Bronchial epithelial cell (primary cell): ENCODE measurements at regions not wholly inside any gene's neighbourhood (a gene's known extent, or its start where the extent isn't known, plus 50 kb on each side); places are given as distances from the start of the nearest gene placed in this dataset.

Experiments
- DNase-seq: peaks from one replicate; pipeline ENCODE4 v3.0.0-alpha.2; 2010; ENCODE audit warnings: low read depth
- FAIRE-seq: peaks from 2 replicates; lab custom pipeline; 2011; peaks lifted over from hg19 to GRCh38; lab: Jason Lieb, UNC
- H3K27me3 ChIP-seq: 2 replicates; pipeline ENCODE4 v1.5.1; 2011; ENCODE audit warnings: low read length; ENCODE audit not compliant: control insufficient read depth, insufficient read depth
- H3K36me3 ChIP-seq: 2 replicates; pipeline ENCODE4 v1.5.1; 2011; ENCODE audit warnings: low read length; ENCODE audit not compliant: control insufficient read depth, insufficient read depth
- H3K4me3 ChIP-seq: 2 replicates; pipeline ENCODE4 v1.5.1; 2011; ENCODE audit warnings: mild to moderate bottlenecking, low read depth, low read length, control low read depth
- CTCF ChIP-seq: IDR thresholded peaks from 2 replicates; pipeline ENCODE4 v1.5.1; 2011; ENCODE audit warnings: mild to moderate bottlenecking, moderate library complexity, low read length, control low read depth, inconsistent platforms; ENCODE audit not compliant: insufficient read depth, severe bottlenecking

- H3K4me3 ChIP-seq: no peak overlapping the region
- no peaks in the 10 kb centered on the region for H3K36me3 ChIP-seq
- no peak for TF ChIP-seq CTCF
- no peak for DNase-seq
- FAIRE-seq: no peak
- no peaks in the 10 kb centered on the region for H3K27me3 ChIP-seq
Measured at GRCh38 chr12:65536351-65536750, 257.9 kb downstream of the MSRB3 start.

GRCh38 chr12:65536876-65537681 is 258.6 kb downstream of the MSRB3 start:
- no peak for TF ChIP-seq CTCF
- Histone ChIP-seq H3K27me3 (no peaks in the 10 kb centered on the region), H3K36me3 (no peaks in the 10 kb centered on the region), H3K4me3 (no peak overlapping the region)
- FAIRE-seq (no peak), DNase-seq (peak; percentile 100)

GRCh38 chr12:65537978-65538377 is 259.5 kb downstream of the MSRB3 start:
- Histone ChIP-seq H3K36me3 (no peaks in the 10 kb centered on the region), H3K27me3 (no peaks in the 10 kb centered on the region), H3K4me3 (no peak overlapping the region)
- FAIRE-seq (no peak), DNase-seq (peak; percentile 59)
- TF ChIP-seq CTCF: no peak

GRCh38 chr12:65539023-65539422 is 260.5 kb downstream of the MSRB3 start:
- Histone ChIP-seq H3K36me3 (no peaks in the 10 kb centered on the region), H3K4me3 (no peak overlapping the region), H3K27me3 (no peaks in the 10 kb centered on the region)
- no peak for FAIRE-seq
- DNase-seq: no peak
- no peak for TF ChIP-seq CTCF

GRCh38 chr12:65540140-65540539 is 261.7 kb downstream of the MSRB3 start:
- FAIRE-seq (no peak), DNase-seq (no peak)
- no peaks in the 10 kb centered on the region for H3K27me3 ChIP-seq
- H3K4me3 ChIP-seq: no peak overlapping the region
- H3K36me3 ChIP-seq: no peaks in the 10 kb centered on the region
- TF ChIP-seq CTCF: no peak

- FAIRE-seq (no peak), DNase-seq (no peak)
- H3K27me3 ChIP-seq: no peaks in the 10 kb centered on the region
- no peak for TF ChIP-seq CTCF
- no peak overlapping the region for H3K4me3 ChIP-seq
- no peaks in the 10 kb centered on the region for H3K36me3 ChIP-seq
Measured at GRCh38 chr12:65546528-65546927, 268.0 kb downstream of the MSRB3 start.
